BE2C (cell line): ENCODE measurements at regions not wholly inside any gene's neighbourhood (a gene's known extent, or its start where the extent isn't known, plus 50 kb on each side); places are given as distances from the start of the nearest gene placed in this dataset.

Experiments
- DNase-seq: peaks from one replicate; pipeline ENCODE4 v3.0.0-alpha.2; 2020
- H3K27me3 ChIP-seq: fragments of 250-450 bp; sonication (Bioruptor Pico); 2 replicates; pipeline ENCODE4 v1.5.1; 2020; ENCODE audit warnings: mild to moderate bottlenecking
- H3K36me3 ChIP-seq: fragments of 250-450 bp; sonication (Bioruptor Pico); 2 replicates; pipeline ENCODE4 v1.5.1; 2020; ENCODE audit warnings: mild to moderate bottlenecking
- H3K4me1 ChIP-seq: fragments of 250-450 bp; sonication (Bioruptor Pico); 2 replicates; pipeline ENCODE4 v1.5.1; 2020
- H3K4me3 ChIP-seq: 2 replicates; pipeline ENCODE4 v1.5.1; 2011; ENCODE audit warnings: low read depth, low read length
- H3K9me3 ChIP-seq: fragments of 250-450 bp; sonication (Bioruptor Pico); 2 replicates; pipeline ENCODE4 v1.5.1; 2020
- TF ChIP-seq, protein P1 (sequence below): IDR thresholded peaks from 2 replicates; pipeline ENCODE4 v1.5.1; 2012; ENCODE audit warnings: mild to moderate bottlenecking, low read depth, low read length

DNA sequence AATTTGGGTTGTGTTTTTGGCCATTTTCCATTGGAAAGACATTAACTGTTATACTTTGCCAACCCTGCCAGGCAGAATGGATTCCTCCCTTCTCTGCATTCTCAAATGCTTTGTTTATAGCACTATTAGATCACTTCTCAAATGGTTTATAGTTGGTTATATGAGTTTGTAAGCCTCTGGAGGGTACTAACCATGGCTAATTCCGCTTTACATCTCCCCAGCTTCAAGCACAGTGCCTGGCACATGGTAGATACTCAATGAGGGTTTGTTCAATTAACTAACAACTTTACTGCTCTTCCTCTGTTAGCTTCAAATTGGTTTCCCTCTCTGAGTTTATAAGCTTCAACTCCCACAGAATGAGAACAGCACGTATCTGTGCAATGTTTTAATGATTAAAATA, 213.5 kb downstream of the SOX11 start:
- H3K27me3 ChIP-seq = no peaks in the 10 kb centered on the region
- H3K36me3 ChIP-seq = no peaks in the 10 kb centered on the region
- no peak for DNase-seq
- TF ChIP-seq, protein P1, sequence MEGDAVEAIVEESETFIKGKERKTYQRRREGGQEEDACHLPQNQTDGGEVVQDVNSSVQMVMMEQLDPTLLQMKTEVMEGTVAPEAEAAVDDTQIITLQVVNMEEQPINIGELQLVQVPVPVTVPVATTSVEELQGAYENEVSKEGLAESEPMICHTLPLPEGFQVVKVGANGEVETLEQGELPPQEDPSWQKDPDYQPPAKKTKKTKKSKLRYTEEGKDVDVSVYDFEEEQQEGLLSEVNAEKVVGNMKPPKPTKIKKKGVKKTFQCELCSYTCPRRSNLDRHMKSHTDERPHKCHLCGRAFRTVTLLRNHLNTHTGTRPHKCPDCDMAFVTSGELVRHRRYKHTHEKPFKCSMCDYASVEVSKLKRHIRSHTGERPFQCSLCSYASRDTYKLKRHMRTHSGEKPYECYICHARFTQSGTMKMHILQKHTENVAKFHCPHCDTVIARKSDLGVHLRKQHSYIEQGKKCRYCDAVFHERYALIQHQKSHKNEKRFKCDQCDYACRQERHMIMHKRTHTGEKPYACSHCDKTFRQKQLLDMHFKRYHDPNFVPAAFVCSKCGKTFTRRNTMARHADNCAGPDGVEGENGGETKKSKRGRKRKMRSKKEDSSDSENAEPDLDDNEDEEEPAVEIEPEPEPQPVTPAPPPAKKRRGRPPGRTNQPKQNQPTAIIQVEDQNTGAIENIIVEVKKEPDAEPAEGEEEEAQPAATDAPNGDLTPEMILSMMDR = no peak
- H3K4me3 ChIP-seq = no peak overlapping the region
- no peaks in the 10 kb centered on the region; the same call in 1 of the 2 replicates for H3K9me3 ChIP-seq
- no peaks in the 10 kb centered on the region for H3K4me1 ChIP-seq

DNA sequence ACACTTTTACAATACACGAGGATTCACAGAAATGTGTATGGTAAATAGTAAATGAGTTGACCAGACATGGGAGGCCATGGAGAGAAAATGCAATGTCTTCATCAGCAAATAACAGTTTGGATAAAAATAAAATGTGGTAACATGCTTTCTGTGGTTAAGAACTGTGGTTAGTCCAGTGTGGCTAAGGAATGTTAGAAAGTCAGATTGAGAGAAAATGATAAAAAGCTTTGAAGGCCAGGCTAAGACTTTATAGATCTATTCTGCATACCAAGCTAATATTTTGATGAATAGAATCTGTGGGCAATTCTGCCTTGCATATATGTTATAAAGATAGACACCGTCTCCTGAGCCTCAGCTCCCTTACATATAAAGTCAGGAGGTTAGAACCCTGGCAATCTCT, 215.9 kb downstream of the SOX11 start:
- Histone ChIP-seq H3K27me3 (no peaks in the 10 kb centered on the region), H3K4me3 (no peak overlapping the region), H3K36me3 (no peaks in the 10 kb centered on the region), H3K9me3 (no peaks in the 10 kb centered on the region; the same call in 1 of the 2 replicates), H3K4me1 (no peaks in the 10 kb centered on the region)
- TF ChIP-seq, protein P1 = no peak
- no peak for DNase-seq

DNA sequence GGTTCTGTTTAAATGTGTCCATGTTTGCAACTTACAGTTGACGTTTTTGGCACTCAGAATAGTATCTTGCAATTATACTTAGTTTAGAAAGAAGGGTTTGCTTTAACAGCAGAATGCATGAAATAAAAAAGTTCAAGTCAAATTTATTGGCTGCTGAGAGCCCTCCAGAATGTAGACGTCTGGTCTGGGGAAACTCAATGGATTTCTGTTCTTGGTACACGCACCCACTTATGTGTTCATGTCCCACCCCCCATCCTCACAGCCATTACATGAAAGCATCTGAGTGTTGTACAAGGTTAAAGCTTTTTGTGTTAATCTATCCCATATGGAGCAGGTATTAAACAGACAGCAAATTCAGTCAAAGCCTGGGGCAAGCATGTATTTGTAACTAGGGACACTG, 219.5 kb downstream of the SOX11 start:
- Histone ChIP-seq H3K36me3 (no peaks in the 10 kb centered on the region), H3K4me1 (no peaks in the 10 kb centered on the region), H3K4me3 (no peak overlapping the region), H3K9me3 (no peaks in the 10 kb centered on the region; the same call in 1 of the 2 replicates), H3K27me3 (no peaks in the 10 kb centered on the region)
- TF ChIP-seq, protein P1 = no peak
- no peak for DNase-seq

GRCh38 chr2:5913711-5914395, 221.7 kb downstream of the SOX11 start:
- no peaks in the 10 kb centered on the region for H3K4me1 ChIP-seq
- H3K27me3 ChIP-seq = no peaks in the 10 kb centered on the region
- TF ChIP-seq, protein P1 = no peak
- H3K9me3 ChIP-seq = no peaks in the 10 kb centered on the region; the same call in 1 of the 2 replicates
- no peak for DNase-seq
- H3K36me3 ChIP-seq = no peaks in the 10 kb centered on the region
- no peak overlapping the region for H3K4me3 ChIP-seq

DNA sequence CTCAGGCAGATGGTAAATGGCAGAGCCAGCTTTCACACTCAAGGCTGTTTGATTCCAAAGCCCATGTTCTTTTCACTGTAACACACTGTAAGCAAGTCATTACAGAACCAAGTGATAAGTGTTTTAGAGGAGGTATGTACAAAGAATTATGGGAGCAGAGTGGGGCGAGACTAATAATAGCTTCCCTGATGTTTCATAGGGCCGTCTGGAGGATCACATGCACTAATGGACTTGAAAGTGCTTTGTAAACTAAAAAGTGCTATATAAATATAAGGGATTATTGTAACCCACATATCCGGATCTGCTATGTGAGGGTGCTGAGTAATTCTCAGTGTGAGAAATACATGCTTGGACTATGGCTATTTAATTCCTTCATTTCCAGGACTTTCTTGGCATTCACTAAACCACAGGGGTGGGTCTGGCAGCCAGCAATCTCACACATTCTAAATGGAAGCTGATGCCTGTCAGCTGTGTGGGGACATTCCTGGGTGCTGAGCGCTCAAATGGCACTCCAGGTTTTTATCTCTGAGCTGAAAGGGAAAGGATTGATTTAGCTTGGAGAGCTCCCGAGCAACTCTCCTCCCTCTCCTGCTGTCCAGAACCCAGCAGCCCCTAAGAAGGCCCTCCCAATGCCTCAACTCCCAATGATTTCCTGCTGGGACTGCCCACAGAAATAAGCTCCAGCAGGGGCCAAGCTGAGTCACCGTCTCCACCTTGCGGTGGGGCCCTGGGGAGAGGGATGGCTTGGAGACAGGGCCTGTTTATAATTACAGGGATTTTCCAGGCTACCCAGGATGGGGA, 222.8 kb downstream of the SOX11 start:
- Histone ChIP-seq H3K9me3 (no peaks in the 10 kb centered on the region; the same call in 1 of the 2 replicates), H3K27me3 (no peaks in the 10 kb centered on the region), H3K36me3 (no peaks in the 10 kb centered on the region), H3K4me3 (no peak overlapping the region), H3K4me1 (no peaks in the 10 kb centered on the region)
- DNase-seq = peak; percentile 41
- TF ChIP-seq, protein P1 = 0 out of 2 replicates have a peak, but pooled peaks have one; percentile 15

DNA sequence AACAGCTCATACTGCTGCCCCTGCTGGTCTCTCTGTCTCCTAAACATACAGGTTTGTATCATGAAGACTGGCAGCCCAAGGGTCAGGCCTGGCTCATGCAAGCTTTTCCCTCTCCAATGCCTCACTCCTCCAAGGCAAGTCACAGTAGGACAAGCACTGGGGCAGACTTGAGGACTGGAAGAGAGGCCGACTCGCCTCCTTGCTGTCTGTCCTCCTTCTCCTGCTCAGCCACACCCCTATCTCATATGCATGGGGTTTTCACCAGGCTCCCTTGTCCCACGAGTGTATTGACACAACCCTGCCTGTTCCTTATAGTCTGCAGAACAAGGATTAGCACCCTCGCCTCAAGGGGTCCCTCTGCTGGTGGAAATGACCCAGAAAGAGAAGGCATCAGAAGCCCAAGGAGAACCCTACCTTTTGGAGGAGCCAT, 223.7 kb downstream of the SOX11 start:
- peak; percentile 37 for DNase-seq
- Histone ChIP-seq H3K9me3 (no peaks in the 10 kb centered on the region; the same call in 1 of the 2 replicates), H3K36me3 (no peaks in the 10 kb centered on the region), H3K4me1 (no peaks in the 10 kb centered on the region), H3K27me3 (no peaks in the 10 kb centered on the region), H3K4me3 (no peak overlapping the region)
- TF ChIP-seq, protein P1 = peak; percentile 52
